Endothelial cell of umbilical vein (primary cell): ENCODE measurements at regions not wholly inside any gene's neighbourhood (a gene's known extent, or its start where the extent isn't known, plus 50 kb on each side); places are given as distances from the start of the nearest gene placed in this dataset.

Source experiments
- BruUV-seq: library from RNA; stranded (reverse); fragments of 400-500 nt; replicated peaks from 2 replicates; lab custom pipeline; 2021; lab: Mats Ljungman, UMichigan
- CTCF ChIA-PET: fragments of 300-600, 350-600 bp; sonication (Branson Sonifier 250); formaldehyde crosslinking; loops from one replicate; lab custom pipeline; 2021; ENCODE audit warnings: antibody characterized with exemption, inconsistent platforms; lab: Charles Lee
- POLR2A ChIA-PET: fragments of 300-600, 350-600 bp; sonication (Branson Sonifier 250); formaldehyde crosslinking; loops from one replicate; lab custom pipeline; 2021; ENCODE audit warnings: antibody characterized with exemption, inconsistent platforms; lab: Charles Lee
- DNase-seq: peaks from one replicate; pipeline ENCODE4 v3.0.0-alpha.2; 2011; ENCODE audit warnings: low read depth, low spot score
- FAIRE-seq: peaks from 2 replicates; lab custom pipeline; 2011; peaks lifted over from hg19 to GRCh38; lab: Jason Lieb, UNC
- H2AFZ ChIP-seq: 2 replicates; pipeline ENCODE4 v1.6.0; 2012; ENCODE audit warnings: low read depth, low read length, control low read depth, inconsistent platforms
- H3K27ac ChIP-seq: 2 replicates; pipeline ENCODE4 v1.5.1; 2011; ENCODE audit warnings: low read depth, mild to moderate bottlenecking, control low read depth, low read length, moderate library complexity; ENCODE audit not compliant: insufficient read depth
- H3K27me3 ChIP-seq, 2 experiments: 2 replicates each; pipeline versions ENCODE4 v1.6.0 to v1.6.1; 2011; ENCODE audit warnings: low read length in 2 of 2, mixed read lengths in 1 of 2; ENCODE audit not compliant: control insufficient read depth in 2 of 2, insufficient read depth in 2 of 2
- H3K36me3 ChIP-seq, 2 experiments: 2 replicates in 1 of 2; 3 replicates in 1 of 2; pipeline ENCODE4 v1.5.1; 2011; ENCODE audit warnings: low read length in 2 of 2, mild to moderate bottlenecking in 1 of 2, moderate library complexity in 1 of 2; ENCODE audit not compliant: control insufficient read depth in 2 of 2, insufficient read depth in 2 of 2; ENCODE audit errors: extremely low read depth in 1 of 2
- H3K4me1 ChIP-seq: 3 replicates; pipeline ENCODE4 v1.5.1; 2011; ENCODE audit warnings: mild to moderate bottlenecking, low read length; ENCODE audit not compliant: control insufficient read depth, insufficient read depth; ENCODE audit errors: extremely low read depth
- H3K4me2 ChIP-seq: 2 replicates; pipeline ENCODE4 v1.6.1; 2011; ENCODE audit warnings: low read length, control low read depth, mixed read lengths; ENCODE audit not compliant: insufficient read depth
- H3K4me3 ChIP-seq, 3 experiments: fragments of 200-600 bp in 1 of 3; sonication (generic), shearing (Covaris generic) in 1 of 3; replicated peaks in 1 of 3; 2 replicates each; pipeline ENCODE4 v1.5.1; 2011 to 2016; ENCODE audit warnings: control low read depth in 3 of 3, low read length in 3 of 3, mild to moderate bottlenecking in 2 of 3, inconsistent platforms in 1 of 3, low read depth in 1 of 3, moderate library complexity in 1 of 3; ENCODE audit not compliant: insufficient read depth in 1 of 3
- H3K79me2 ChIP-seq: 2 replicates; pipeline ENCODE4 v1.6.0; 2012; ENCODE audit warnings: low read length, inconsistent platforms; ENCODE audit not compliant: control insufficient read depth, insufficient read depth
- H3K9ac ChIP-seq: replicated peaks from 2 replicates; pipeline ENCODE3; 2011; ENCODE audit warnings: low read length, control low read depth; ENCODE audit not compliant: insufficient read depth; ENCODE audit errors: extremely low read depth
- H3K9me1 ChIP-seq: replicated peaks from 3 replicates; pipeline ENCODE4 v1.6.0; 2011; ENCODE audit warnings: mild to moderate bottlenecking, low read length; ENCODE audit not compliant: control insufficient read depth, insufficient read depth; ENCODE audit errors: extremely low read depth
- H3K9me3 ChIP-seq: replicated peaks from 2 replicates; pipeline ENCODE4 v1.5.1; 2012; ENCODE audit warnings: low read length, inconsistent platforms; ENCODE audit not compliant: control insufficient read depth, insufficient read depth
- H4K20me1 ChIP-seq: replicated peaks from 2 replicates; pipeline ENCODE3; 2011; ENCODE audit warnings: mild to moderate bottlenecking, low read length; ENCODE audit not compliant: control insufficient read depth, insufficient read depth; ENCODE audit errors: extremely low read depth
- EZH2 ChIP-seq: IDR thresholded peaks from 2 replicates; pipeline ENCODE4 v1.6.1; 2012; ENCODE audit warnings: borderline replicate concordance, low read depth, mild to moderate bottlenecking, moderate library complexity, low read length, inconsistent platforms; ENCODE audit not compliant: severe bottlenecking
- FOS ChIP-seq: IDR thresholded peaks from 2 replicates; pipeline ENCODE4 v1.6.1; 2011; ENCODE audit warnings: mild to moderate bottlenecking, low read length, moderate library complexity, borderline replicate concordance; ENCODE audit not compliant: insufficient read depth
- GATA2 ChIP-seq: IDR thresholded peaks from 2 replicates; pipeline ENCODE4 v1.7.0; 2011; ENCODE audit warnings: low read depth, mild to moderate bottlenecking, moderate library complexity, mixed read lengths, low read length; ENCODE audit not compliant: insufficient read length, insufficient read depth
- JUN ChIP-seq: IDR thresholded peaks from 2 replicates; pipeline ENCODE4 v1.6.1; 2011; ENCODE audit warnings: borderline replicate concordance, low read depth; ENCODE audit not compliant: insufficient read length, insufficient read depth
- MYC ChIP-seq: IDR thresholded peaks from one replicate; pipeline ENCODE4 v1.6.1; 2011; ENCODE audit warnings: mild to moderate bottlenecking, low read depth, low read length
- POLR2A ChIP-seq: IDR thresholded peaks from 2 replicates; pipeline ENCODE4 v1.6.1; 2012; ENCODE audit warnings: low read depth, mild to moderate bottlenecking, control low read depth, low read length
- POLR2AphosphoS5 ChIP-seq: IDR thresholded peaks from 2 replicates; pipeline ENCODE4 v1.6.1; 2012; ENCODE audit warnings: low read depth, mild to moderate bottlenecking, control low read depth, low read length, moderate library complexity; ENCODE audit not compliant: insufficient read depth
- dilution Hi-C: fragments of 300-500 bp; cut with MboI; formaldehyde crosslinking; loops from one replicate; pipeline ENCODE4 v1.15.0; 2019; ENCODE audit warnings: low sequenced_read_pairs; ENCODE audit not compliant: extremely low pct_ligation_motif_present
- intact Hi-C: fragments of 100-400 bp; cut with micrococcal nuclease; formaldehyde crosslinking; loops from one replicate; pipeline ENCODE4 v1.10.0; 2022
- TF ChIP-seq, protein P1 (sequence below): IDR thresholded peaks from 2 replicates; pipeline ENCODE4 v1.6.1; 2011; ENCODE audit not compliant: insufficient read depth, insufficient read length
- TF ChIP-seq, protein P2 (sequence below), 2 donors: IDR thresholded peaks; 1 replicate in 1 of 2; 2 replicates in 1 of 2; pipeline ENCODE4 v1.5.1; 2011; ENCODE audit warnings: low read length in 2 of 2, mild to moderate bottlenecking in 2 of 2, moderate library complexity in 2 of 2, control low read depth in 1 of 2, inconsistent platforms in 1 of 2, low read depth in 1 of 2; ENCODE audit not compliant: insufficient read depth in 1 of 2; ENCODE audit errors: extremely low read depth in 1 of 2

DNA sequence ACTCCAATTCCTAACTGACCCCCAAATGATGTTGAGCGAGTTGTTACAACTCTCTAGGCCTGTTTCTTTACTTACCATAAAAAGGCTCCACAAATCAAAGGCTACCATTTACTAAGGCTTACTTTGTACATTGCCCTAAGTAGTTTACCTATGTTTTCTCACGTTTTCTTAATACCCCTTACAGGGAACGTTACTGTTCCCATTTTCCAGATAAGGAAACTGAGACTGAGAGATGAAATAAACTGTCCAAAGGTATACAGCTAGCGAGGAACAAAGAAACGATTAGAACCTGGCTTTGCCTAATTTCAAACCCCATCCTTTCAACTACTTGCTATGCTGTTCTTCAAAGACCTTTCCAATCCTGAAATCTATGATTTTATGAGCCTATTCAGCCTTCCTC lies 74.8 kb upstream of the SPTBN1 start:
- H3K9me1 ChIP-seq, result no peaks in the 10 kb centered on the region
- H3K9me3 ChIP-seq, result no peaks in the 10 kb centered on the region
- H3K79me2 ChIP-seq, result no peaks in the 10 kb centered on the region
- intact Hi-C loops (no loop called here), dilution Hi-C loops (no loop called here)
- no peaks in the 10 kb centered on the region for H3K4me1 ChIP-seq
- CTCF ChIA-PET, result no interaction called here
- H4K20me1 ChIP-seq, result no peaks in the 10 kb centered on the region
- no peak overlapping the region for H2AFZ ChIP-seq
- FAIRE-seq (no peak), DNase-seq (no peak)
- H3K27me3 ChIP-seq, result peaks cover 0 to 2% of the 10 kb centered on the region in 2 experiments
- no peaks in the 10 kb centered on the region for H3K36me3 ChIP-seq
- H3K27ac ChIP-seq, result no peak overlapping the region
- BruUV-seq, result no TSS peak
- POLR2A ChIA-PET, result no interaction called here
- no peak overlapping the region for H3K4me2 ChIP-seq
- TF ChIP-seq POLR2A, result no peak
- TF ChIP-seq GATA2, result no peak
- no peak for TF ChIP-seq MYC
- TF ChIP-seq EZH2, result no peak
- TF ChIP-seq, protein P1, sequence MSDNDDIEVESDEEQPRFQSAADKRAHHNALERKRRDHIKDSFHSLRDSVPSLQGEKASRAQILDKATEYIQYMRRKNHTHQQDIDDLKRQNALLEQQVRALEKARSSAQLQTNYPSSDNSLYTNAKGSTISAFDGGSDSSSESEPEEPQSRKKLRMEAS, result no peak
- no peak for TF ChIP-seq POLR2AphosphoS5
- H3K4me3 ChIP-seq, result no peak overlapping the region
- no peak overlapping the region for H3K9ac ChIP-seq

DNA sequence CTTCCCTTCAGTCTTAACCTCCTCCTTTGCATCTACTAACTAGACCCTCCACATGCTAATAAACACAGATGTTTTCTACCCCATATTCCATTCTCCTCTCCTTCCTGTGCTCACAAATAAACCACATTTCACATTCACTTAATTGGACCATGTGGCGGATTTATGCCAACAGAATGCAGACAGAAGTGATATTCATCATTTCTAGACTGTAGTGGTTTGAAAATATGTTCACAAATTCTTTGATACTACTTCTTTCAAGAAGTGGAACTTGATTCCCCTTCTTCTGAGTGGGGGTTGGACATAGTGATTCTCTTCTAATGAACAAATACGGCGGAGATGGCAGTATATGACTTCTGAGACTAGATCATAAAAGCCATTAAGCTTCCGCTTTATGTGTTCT lies 73.5 kb upstream of the SPTBN1 start:
- H3K27ac ChIP-seq, result no peak overlapping the region
- H3K9me3 ChIP-seq, result no peaks in the 10 kb centered on the region
- no peaks in the 10 kb centered on the region for H3K36me3 ChIP-seq
- no peaks in the 10 kb centered on the region for H3K79me2 ChIP-seq
- intact Hi-C loops (no loop called here), dilution Hi-C loops (no loop called here)
- TF ChIP-seq EZH2 (no peak), GATA2 (no peak), JUN (no peak), POLR2A (no peak), POLR2AphosphoS5 (no peak), MYC (no peak), FOS (no peak)
- TF ChIP-seq, protein P2, sequence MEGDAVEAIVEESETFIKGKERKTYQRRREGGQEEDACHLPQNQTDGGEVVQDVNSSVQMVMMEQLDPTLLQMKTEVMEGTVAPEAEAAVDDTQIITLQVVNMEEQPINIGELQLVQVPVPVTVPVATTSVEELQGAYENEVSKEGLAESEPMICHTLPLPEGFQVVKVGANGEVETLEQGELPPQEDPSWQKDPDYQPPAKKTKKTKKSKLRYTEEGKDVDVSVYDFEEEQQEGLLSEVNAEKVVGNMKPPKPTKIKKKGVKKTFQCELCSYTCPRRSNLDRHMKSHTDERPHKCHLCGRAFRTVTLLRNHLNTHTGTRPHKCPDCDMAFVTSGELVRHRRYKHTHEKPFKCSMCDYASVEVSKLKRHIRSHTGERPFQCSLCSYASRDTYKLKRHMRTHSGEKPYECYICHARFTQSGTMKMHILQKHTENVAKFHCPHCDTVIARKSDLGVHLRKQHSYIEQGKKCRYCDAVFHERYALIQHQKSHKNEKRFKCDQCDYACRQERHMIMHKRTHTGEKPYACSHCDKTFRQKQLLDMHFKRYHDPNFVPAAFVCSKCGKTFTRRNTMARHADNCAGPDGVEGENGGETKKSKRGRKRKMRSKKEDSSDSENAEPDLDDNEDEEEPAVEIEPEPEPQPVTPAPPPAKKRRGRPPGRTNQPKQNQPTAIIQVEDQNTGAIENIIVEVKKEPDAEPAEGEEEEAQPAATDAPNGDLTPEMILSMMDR (IDR thresholded peaks at IDR 0.05; ENCODE audit: extremely low read depth in 1 of 2, insufficient read depth in 1 of 2, low read depth in 1 of 2, low read length in 2 of 2), result no peak
- TF ChIP-seq, protein P1, result no peak
- FAIRE-seq (no peak), DNase-seq (no peak)
- CTCF ChIA-PET, result no interaction called here
- H3K4me1 ChIP-seq, result peaks cover 9% of the 10 kb centered on the region
- no peaks in the 10 kb centered on the region for H4K20me1 ChIP-seq
- no peak overlapping the region for H2AFZ ChIP-seq
- H3K9me1 ChIP-seq, result no peaks in the 10 kb centered on the region
- POLR2A ChIA-PET, result no interaction called here
- H3K4me3 ChIP-seq, result no peak overlapping the region
- H3K4me2 ChIP-seq, result no peak overlapping the region
- no peaks in the 10 kb centered on the region for H3K27me3 ChIP-seq
- H3K9ac ChIP-seq, result no peak overlapping the region
- BruUV-seq, result no TSS peak
